Neuronal stem cell (in vitro differentiated cells): ENCODE measurements at regions not wholly inside any gene's neighbourhood (a gene's known extent, or its start where the extent isn't known, plus 50 kb on each side); places are given as distances from the start of the nearest gene placed in this dataset.

ENCODE experiments used
- DNase-seq: peaks from one replicate; pipeline ENCODE4 v3.0.0-alpha.2; 2013; ENCODE audit warnings: low spot score
- H2AFZ ChIP-seq: one replicate; pipeline ENCODE4 v1.6.1; 2013; ENCODE audit warnings: mild to moderate bottlenecking, low read length, inconsistent platforms
- H2AK5ac ChIP-seq: 2 replicates; pipeline ENCODE4 v1.6.1; 2013; ENCODE audit warnings: low read depth, mild to moderate bottlenecking, inconsistent platforms, low read length, moderate library complexity, mixed read lengths
- H2BK120ac ChIP-seq: 2 replicates; pipeline ENCODE4 v1.6.1; 2013; ENCODE audit warnings: low read depth, mild to moderate bottlenecking, inconsistent platforms, low read length, moderate library complexity, mixed read lengths
- H2BK12ac ChIP-seq: one replicate; pipeline ENCODE4 v1.6.1; 2013; ENCODE audit warnings: low read length, inconsistent platforms
- H2BK15ac ChIP-seq: 2 replicates; pipeline ENCODE4 v1.6.1; 2013; ENCODE audit warnings: mild to moderate bottlenecking, low read length, inconsistent platforms, mixed read lengths
- H2BK5ac ChIP-seq: one replicate; pipeline ENCODE4 v1.6.1; 2013; ENCODE audit warnings: inconsistent platforms, mild to moderate bottlenecking, low read length, moderate library complexity
- H3K14ac ChIP-seq: one replicate; pipeline ENCODE4 v1.6.1; 2013; ENCODE audit warnings: low read length, inconsistent platforms
- H3K18ac ChIP-seq: 2 replicates; pipeline ENCODE4 v1.6.1; 2013; ENCODE audit warnings: low read length, inconsistent platforms
- H3K23ac ChIP-seq: 2 replicates; pipeline ENCODE4 v1.6.1; 2013; ENCODE audit warnings: low read depth, mild to moderate bottlenecking, mixed read lengths, low read length, inconsistent platforms; ENCODE audit not compliant: poor library complexity
- H3K27ac ChIP-seq: replicated peaks from 3 replicates; pipeline ENCODE4 v1.5.1; 2013; ENCODE audit warnings: low read length, inconsistent platforms
- H3K27me3 ChIP-seq, 3 experiments: 2 replicates each; pipeline ENCODE4 v1.6.1; 2013; ENCODE audit warnings: low read length in 3 of 3, mild to moderate bottlenecking in 2 of 3, inconsistent platforms in 1 of 3, low read depth in 1 of 3, mixed read lengths in 1 of 3, moderate library complexity in 1 of 3; ENCODE audit not compliant: control insufficient read depth in 3 of 3, insufficient read depth in 3 of 3
- H3K36me3 ChIP-seq, 2 donors: replicated peaks in 1 of 2; 2 replicates each; pipeline ENCODE4 v1.6.1; 2013; ENCODE audit warnings: low read length in 2 of 2; ENCODE audit not compliant: control insufficient read depth in 2 of 2, insufficient read depth in 2 of 2
- H3K4ac ChIP-seq: 2 replicates; pipeline ENCODE4 v1.6.1; 2013; ENCODE audit warnings: inconsistent platforms, mild to moderate bottlenecking, low read length, moderate library complexity
- H3K4me1 ChIP-seq, 2 donors: 1 replicate in 1 of 2; 2 replicates in 1 of 2; pipeline ENCODE4 v1.6.1; 2013; ENCODE audit warnings: low read length in 2 of 2, low read depth in 1 of 2; ENCODE audit not compliant: control insufficient read depth in 2 of 2, insufficient read depth in 1 of 2
- H3K4me2 ChIP-seq: one replicate; pipeline ENCODE4 v1.6.1; 2013; ENCODE audit warnings: mild to moderate bottlenecking, low read length, inconsistent platforms; ENCODE audit not compliant: insufficient read depth, poor library complexity, severe bottlenecking
- H3K4me3 ChIP-seq, 2 donors: 2 replicates each; pipeline ENCODE4 v1.5.1; 2013; ENCODE audit warnings: low read length in 2 of 2, mild to moderate bottlenecking in 2 of 2, inconsistent platforms in 1 of 2, moderate library complexity in 1 of 2
- H3K79me1 ChIP-seq: one replicate; pipeline ENCODE4 v1.6.1; 2013; ENCODE audit warnings: low read depth, mild to moderate bottlenecking, inconsistent platforms, low read length, moderate library complexity
- H3K9ac ChIP-seq: one replicate; pipeline ENCODE4 v1.6.1; 2013; ENCODE audit warnings: mild to moderate bottlenecking, low read depth, low read length, inconsistent platforms; ENCODE audit not compliant: poor library complexity
- H3K9me3 ChIP-seq, 2 donors: replicated peaks in 1 of 2; 2 replicates each; pipeline versions ENCODE3 to v1.6.1; 2013; ENCODE audit warnings: low read length in 2 of 2, mild to moderate bottlenecking in 2 of 2, inconsistent platforms in 1 of 2, low read depth in 1 of 2, mixed read lengths in 1 of 2, moderate library complexity in 1 of 2; ENCODE audit not compliant: control insufficient read depth in 2 of 2, insufficient read depth in 1 of 2
- H4K8ac ChIP-seq: one replicate; pipeline ENCODE4 v1.6.1; 2013; ENCODE audit warnings: low read depth, mild to moderate bottlenecking, inconsistent platforms, low read length, moderate library complexity
- H4K91ac ChIP-seq: one replicate; pipeline ENCODE4 v1.6.1; 2013; ENCODE audit warnings: low read length, low read depth, mild to moderate bottlenecking, inconsistent platforms; ENCODE audit not compliant: poor library complexity
- WGBS, 2 donors: extraction: QIAGEN DNeasy Blood & Tissue Kit; methylation state at CpG; one replicate each; pipeline ENCODE4 v1.1.7; 2013; ENCODE audit warnings: missing lambda C conversion rate in 2 of 2, mixed read lengths in 1 of 2; ENCODE audit not compliant: insufficient read length in 2 of 2, insufficient replicate concordance in 1 of 2; ENCODE audit errors: extremely low coverage in 2 of 2; 5-methylcytosine and 5-hydroxymethylcytosine counted together

- H2BK15ac ChIP-seq: no peak overlapping the region
- no peak overlapping the region for H2AFZ ChIP-seq
- H3K27me3 ChIP-seq: peaks cover 0 to 6% (median 0%) of the 10 kb centered on the region in 3 experiments
- H2AK5ac ChIP-seq: no peak overlapping the region
- no peaks in the 10 kb centered on the region for H3K36me3 ChIP-seq
- no peak overlapping the region for H3K9ac ChIP-seq
- H2BK5ac ChIP-seq: no peak overlapping the region
- no peak overlapping the region for H3K4ac ChIP-seq
- H3K27ac ChIP-seq: no peak overlapping the region
- H2BK120ac ChIP-seq: no peak overlapping the region
- no peak overlapping the region for H3K23ac ChIP-seq
- no CpG with 5 or more reads among the region's 6 CpGs for WGBS, 2 donors
- no peak for DNase-seq
- no peak overlapping the region for H2BK12ac ChIP-seq
- H4K8ac ChIP-seq: no peak overlapping the region
- no peak overlapping the region for H3K4me3 ChIP-seq
- H4K91ac ChIP-seq: no peak overlapping the region
- H3K4me2 ChIP-seq: no peak overlapping the region
- H3K18ac ChIP-seq: no peak overlapping the region
- H3K4me1 ChIP-seq: no peaks in the 10 kb centered on the region
- H3K14ac ChIP-seq: no peak overlapping the region
- no peaks in the 10 kb centered on the region for H3K9me3 ChIP-seq
- H3K79me1 ChIP-seq: no peaks in the 10 kb centered on the region
These were observed 436.4 kb downstream of the BCOR start for GRCh38 chrX:39661116-39661907.

GRCh38 chrX:39665830-39666518 is 431.8 kb downstream of the BCOR start:
- H3K27ac ChIP-seq: no peak overlapping the region
- WGBS, 2 donors: no CpG with 5 or more reads among the region's 3 CpGs
- H3K23ac ChIP-seq: no peak overlapping the region

DNA sequence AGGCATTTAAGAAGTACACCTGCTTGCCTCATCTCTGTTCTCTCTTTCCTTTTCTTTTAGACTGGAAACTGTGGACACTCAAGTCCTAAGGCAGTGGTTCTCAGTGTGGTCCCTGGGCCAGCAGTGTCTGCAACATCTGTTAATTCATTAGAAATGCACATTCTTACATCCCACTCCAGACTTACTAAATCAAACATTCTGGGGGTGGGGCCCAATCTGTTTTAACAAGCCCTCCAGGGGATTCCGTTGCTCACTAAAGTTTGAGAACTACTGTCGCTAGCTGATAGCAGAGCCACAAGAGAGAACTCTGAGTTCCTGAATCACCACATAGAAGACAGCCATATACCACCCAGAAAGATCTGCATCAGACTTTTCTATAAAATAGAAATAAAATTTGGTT is 430.6 kb downstream of the BCOR start:
- H3K79me1 ChIP-seq: no peaks in the 10 kb centered on the region
- H2AFZ ChIP-seq: no peak overlapping the region
- H3K4me3 ChIP-seq: no peak overlapping the region
- H2BK5ac ChIP-seq: no peak overlapping the region
- no peaks in the 10 kb centered on the region for H3K9me3 ChIP-seq
- H3K9ac ChIP-seq: no peak overlapping the region
- no peaks in the 10 kb centered on the region for H3K36me3 ChIP-seq
- H3K14ac ChIP-seq: no peak overlapping the region
- H4K8ac ChIP-seq: no peak overlapping the region
- no CpG with 5 or more reads among the region's 2 CpGs for WGBS, 2 donors
- no peak overlapping the region for H4K91ac ChIP-seq
- H2BK12ac ChIP-seq: no peak overlapping the region
- H2AK5ac ChIP-seq: no peak overlapping the region
- no peak overlapping the region for H3K27ac ChIP-seq
- no peak overlapping the region for H2BK15ac ChIP-seq
- peaks cover 0 to 18% (median 0%) of the 10 kb centered on the region in 3 experiments for H3K27me3 ChIP-seq
- H3K4me1 ChIP-seq: peaks cover 0 to 5% of the 10 kb centered on the region in 2 donors
- no peak overlapping the region for H3K4me2 ChIP-seq
- no peak for DNase-seq
- H3K4ac ChIP-seq: no peak overlapping the region
- H3K23ac ChIP-seq: no peak overlapping the region
- no peak overlapping the region for H3K18ac ChIP-seq
- H2BK120ac ChIP-seq: no peak overlapping the region

More at GRCh38 chrX:39665830-39666518, 431.8 kb downstream of the BCOR start:
- Histone ChIP-seq H2AK5ac (no peak overlapping the region), H2BK5ac (no peak overlapping the region), H3K14ac (no peak overlapping the region), H2BK12ac (no peak overlapping the region), H4K91ac (no peak overlapping the region), H3K4me1 (peaks cover 0 to 5% of the 10 kb centered on the region in 2 donors), H3K9ac (no peak overlapping the region), H2AFZ (no peak overlapping the region), H2BK120ac (no peak overlapping the region), H3K4ac (no peak overlapping the region), H3K79me1 (no peaks in the 10 kb centered on the region), H3K27me3 (peaks cover 0 to 18% (median 0%) of the 10 kb centered on the region in 3 experiments), H2BK15ac (no peak overlapping the region), H3K4me2 (no peak overlapping the region), H3K18ac (no peak overlapping the region), H4K8ac (no peak overlapping the region), H3K4me3 (no peak overlapping the region), H3K9me3 (no peaks in the 10 kb centered on the region), H3K36me3 (no peaks in the 10 kb centered on the region)
- no peak for DNase-seq

- no CpG with 5 or more reads among the region's 9 CpGs for WGBS, 2 donors
- Histone ChIP-seq H3K4me2 (no peak overlapping the region), H3K27me3 (peaks cover 0 to 18% (median 0%) of the 10 kb centered on the region in 3 experiments), H3K4ac (no peak overlapping the region), H2BK120ac (no peak overlapping the region), H2BK15ac (no peak overlapping the region), H3K4me1 (peaks cover 0 to 5% of the 10 kb centered on the region in 2 donors), H3K9ac (no peak overlapping the region), H4K91ac (no peak overlapping the region), H3K4me3 (no peak overlapping the region), H2BK12ac (no peak overlapping the region), H3K27ac (no peak overlapping the region), H3K36me3 (no peaks in the 10 kb centered on the region), H2BK5ac (no peak overlapping the region), H3K79me1 (no peaks in the 10 kb centered on the region), H3K23ac (no peak overlapping the region), H2AK5ac (no peak overlapping the region), H3K18ac (no peak overlapping the region), H3K14ac (no peak overlapping the region), H2AFZ (no peak overlapping the region), H3K9me3 (no peaks in the 10 kb centered on the region), H4K8ac (no peak overlapping the region)
- no peak for DNase-seq
These were observed 429.8 kb downstream of the BCOR start for GRCh38 chrX:39667736-39668482.
